Stimulated activated CD4-positive, alpha-beta T cell treated with anti-CD3 and anti-CD28 coated beads, Interleukin-15, amount 100 ng/mL, for 24 hours (primary cell): ENCODE measurements at regions not wholly inside any gene's neighbourhood (a gene's known extent, or its start where the extent isn't known, plus 50 kb on each side); places are given as distances from the start of the nearest gene placed in this dataset.

ENCODE experiments used
- DNase-seq: peaks from one replicate; pipeline ENCODE4 v3.0.0-alpha.2; 2020

DNA sequence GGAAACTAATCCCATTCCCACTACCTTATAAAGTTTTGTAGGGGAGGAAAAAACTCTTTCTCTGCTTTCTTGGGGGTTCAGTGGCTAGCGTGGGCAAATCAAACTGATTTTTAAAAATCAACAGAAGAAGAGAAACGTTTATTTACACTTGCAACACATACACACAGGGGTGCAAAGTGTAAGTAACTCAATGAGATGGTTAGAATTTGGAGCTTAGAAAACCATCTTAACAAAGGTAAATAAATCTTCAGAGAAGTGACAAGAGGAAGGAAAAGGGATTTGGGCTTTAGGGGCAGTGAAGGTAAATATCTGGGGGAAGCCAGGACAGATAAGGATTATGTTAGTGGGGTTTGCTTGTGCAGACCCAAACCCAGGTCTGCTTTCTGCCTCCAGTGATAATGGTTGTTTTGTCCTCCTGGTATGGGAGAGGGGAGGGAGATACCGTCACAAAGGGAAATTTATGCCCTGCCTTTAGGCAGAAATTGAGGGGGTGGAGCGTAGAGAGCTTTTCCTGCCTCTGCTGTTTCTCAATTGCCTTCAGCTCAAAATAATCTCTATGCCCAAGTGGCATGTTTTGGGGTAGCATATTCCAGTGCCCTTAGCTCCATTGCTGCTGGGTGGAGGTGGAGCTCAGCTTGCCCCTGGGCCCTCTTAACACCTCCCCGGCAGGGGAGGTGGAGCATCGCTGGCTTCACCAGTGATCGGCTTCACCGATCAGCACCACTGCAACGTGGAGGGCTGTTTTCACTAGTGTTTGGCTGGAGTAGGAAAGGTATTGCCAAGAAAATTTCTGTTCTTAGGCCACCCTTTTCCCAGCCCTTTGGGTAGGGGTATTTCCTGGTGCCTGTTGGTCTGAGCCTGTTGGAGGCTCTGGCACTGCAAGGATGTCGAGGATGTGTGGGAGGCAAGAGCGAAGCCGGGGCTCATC, 92.2 kb downstream of the TEX51 start:
- no peak for DNase-seq

GRCh38 chr2:126994340-126994777, 95.7 kb downstream of the TEX51 start:
- no peak for DNase-seq

GRCh38 chr2:126995621-126996377, 97.1 kb downstream of the TEX51 start:
- DNase-seq = no peak

GRCh38 chr2:126996378-126996699, 97.6 kb downstream of the TEX51 start:
- DNase-seq = no peak
